GM12873 (cell line): ENCODE measurements at regions not wholly inside any gene's neighbourhood (a gene's known extent, or its start where the extent isn't known, plus 50 kb on each side); places are given as distances from the start of the nearest gene placed in this dataset.

Experiments used
- CTCF ChIP-seq: IDR thresholded peaks from 2 replicates; pipeline ENCODE4 v1.5.1; 2012; ENCODE audit warnings: low read depth, mild to moderate bottlenecking, moderate library complexity, low read length, control low read depth; ENCODE audit not compliant: insufficient read depth; ENCODE audit errors: missing control alignments

- no peak for TF ChIP-seq CTCF
Measured at GRCh38 chr11:25449091-25449490, 882.8 kb upstream of the ANO3 start.

DNA sequence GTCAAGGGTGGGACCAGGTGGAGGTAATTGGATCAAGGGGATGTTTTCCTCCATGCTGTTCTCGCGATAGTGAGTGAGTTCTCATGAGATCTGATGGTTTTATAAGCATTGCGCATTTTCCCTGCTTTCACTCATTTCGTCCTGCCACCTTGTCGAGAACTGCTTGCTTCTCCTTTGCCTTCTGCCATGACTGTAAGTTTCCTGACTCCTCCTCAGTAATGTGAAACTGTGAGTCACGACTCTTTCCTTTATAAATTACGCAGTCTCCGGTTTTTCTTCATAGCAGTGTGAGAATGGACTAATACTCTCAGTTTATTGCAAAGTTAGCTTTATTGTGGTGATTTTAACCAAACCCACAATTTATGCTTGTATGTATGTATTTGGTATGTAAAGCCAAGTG lies 878.5 kb upstream of the ANO3 start:
- TF ChIP-seq CTCF = no peak

DNA sequence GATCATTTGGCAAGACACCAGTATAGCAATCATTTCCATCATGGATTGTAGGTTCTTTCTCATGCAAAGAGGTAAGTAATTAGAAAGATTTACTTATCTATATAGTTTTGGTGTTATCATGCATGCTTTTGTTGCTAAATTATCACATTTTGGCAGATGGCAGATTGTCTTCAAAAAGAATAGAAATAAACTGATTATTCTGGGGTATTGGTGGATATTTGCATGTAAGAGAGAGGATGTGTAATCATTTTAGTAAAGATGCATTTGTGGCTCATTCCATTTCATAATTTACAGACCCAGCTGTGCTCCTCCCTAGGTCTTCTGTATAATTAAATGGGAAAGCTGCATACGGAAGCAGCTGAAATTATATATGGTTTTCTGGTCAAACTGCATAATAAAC lies 875.7 kb upstream of the ANO3 start:
- no peak for TF ChIP-seq CTCF

GRCh38 chr11:25483915-25484635 lies 847.9 kb upstream of the ANO3 start:
- TF ChIP-seq CTCF = no peak

DNA sequence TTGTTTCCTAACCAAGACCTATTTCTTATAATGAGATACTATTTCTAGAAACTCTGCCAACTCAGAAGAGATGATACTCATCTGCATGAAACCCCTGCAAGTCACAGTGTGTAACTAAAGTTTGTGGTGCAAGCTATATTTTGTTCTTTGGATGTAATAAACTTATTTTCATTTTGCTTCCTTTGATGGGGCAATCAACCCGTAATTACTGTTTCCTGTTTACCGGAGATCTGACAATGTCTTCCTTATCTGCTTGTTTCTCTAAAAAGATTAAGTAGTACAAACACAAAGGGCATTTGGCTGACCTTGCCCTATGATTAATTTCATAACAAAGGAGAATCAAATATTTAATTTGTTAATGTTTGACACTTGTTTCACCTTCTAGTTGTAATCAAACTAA lies 846.6 kb upstream of the ANO3 start:
- no peak for TF ChIP-seq CTCF

DNA sequence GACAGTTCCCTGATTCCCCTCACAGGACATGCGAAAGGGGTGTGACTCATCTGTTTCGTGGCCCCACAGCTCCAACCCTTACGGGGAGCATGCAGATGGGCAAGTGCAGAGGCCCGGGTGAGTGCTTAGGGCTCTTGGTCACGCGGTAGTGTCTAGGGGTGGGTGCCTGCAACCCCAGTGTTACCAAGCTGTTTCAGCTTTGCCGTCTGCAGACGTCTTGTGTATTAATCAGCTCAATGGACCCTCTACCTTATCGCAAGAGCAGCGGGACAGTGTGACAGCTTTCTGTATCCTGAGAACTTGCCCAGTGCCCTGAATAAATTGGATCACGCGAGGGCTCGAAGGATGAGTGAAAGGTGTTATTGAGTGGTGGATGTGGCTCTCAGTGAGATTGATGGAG lies 816.4 kb upstream of the ANO3 start:
- no peak for TF ChIP-seq CTCF

- no peak for TF ChIP-seq CTCF
Measured at GRCh38 chr11:25520459-25520858, 811.5 kb upstream of the ANO3 start.
